Activated CD8-positive, alpha-beta memory T cell treated with anti-CD3 and anti-CD28 coated beads for 1 hour (primary cell): ENCODE measurements at regions not wholly inside any gene's neighbourhood (a gene's known extent, or its start where the extent isn't known, plus 50 kb on each side); places are given as distances from the start of the nearest gene placed in this dataset.

Experiments
- DNase-seq, 2 donors: peaks; one replicate each; pipeline ENCODE4 v3.0.0-alpha.2; 2020; ENCODE audit warnings: low read depth in 1 of 2; ENCODE audit errors: extremely low read depth in 1 of 2

- DNase-seq = no peak
These were observed 263.3 kb downstream of the SLITRK1 start for GRCh38 chr13:83618966-83619365.

DNA sequence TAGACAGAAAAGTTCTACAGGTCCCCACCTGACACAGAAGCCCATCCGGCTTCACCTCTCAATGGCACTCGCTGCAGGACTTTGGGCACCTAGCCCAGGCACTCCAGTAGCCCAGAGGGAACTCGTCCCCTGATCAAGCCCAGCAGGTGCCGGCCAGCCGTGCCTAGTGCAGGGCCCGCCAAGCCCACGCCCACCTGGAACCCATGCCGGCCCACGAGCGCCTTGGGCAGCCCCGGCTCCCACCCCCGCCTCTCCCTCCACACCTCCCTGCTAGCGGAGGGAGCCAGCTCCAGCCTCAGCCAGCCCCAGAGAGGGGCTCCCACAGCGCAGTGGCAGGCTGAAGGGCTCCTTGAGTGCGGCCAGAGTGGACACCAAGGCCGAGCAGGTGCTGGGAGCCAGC lies 268.8 kb downstream of the SLITRK1 start:
- no peak for DNase-seq

GRCh38 chr13:83601539-83601938 lies 280.7 kb downstream of the SLITRK1 start:
- DNase-seq = no peak

GRCh38 chr13:83592095-83592494 lies 290.2 kb downstream of the SLITRK1 start:
- no peak for DNase-seq

GRCh38 chr13:83589814-83590213 lies 292.5 kb downstream of the SLITRK1 start:
- DNase-seq = no peak

DNA sequence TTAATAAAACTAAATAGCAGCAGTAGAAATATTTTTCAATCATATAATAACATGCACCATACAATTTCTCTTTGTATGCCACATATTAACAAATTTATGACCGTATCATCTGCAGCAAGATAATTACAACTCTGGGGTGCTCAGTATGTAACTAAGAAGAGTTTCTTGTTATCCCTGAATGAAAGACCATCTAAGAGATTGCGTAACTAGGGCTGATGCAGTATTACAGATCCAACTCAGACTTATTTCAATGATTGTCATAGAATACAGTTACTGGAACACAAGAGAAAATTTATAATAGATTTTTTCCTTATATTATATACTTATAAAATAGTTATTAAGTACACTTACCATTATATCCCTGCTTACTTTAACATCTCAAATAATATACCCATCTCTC lies 305.1 kb downstream of the SLITRK1 start:
- DNase-seq = no peak

DNA sequence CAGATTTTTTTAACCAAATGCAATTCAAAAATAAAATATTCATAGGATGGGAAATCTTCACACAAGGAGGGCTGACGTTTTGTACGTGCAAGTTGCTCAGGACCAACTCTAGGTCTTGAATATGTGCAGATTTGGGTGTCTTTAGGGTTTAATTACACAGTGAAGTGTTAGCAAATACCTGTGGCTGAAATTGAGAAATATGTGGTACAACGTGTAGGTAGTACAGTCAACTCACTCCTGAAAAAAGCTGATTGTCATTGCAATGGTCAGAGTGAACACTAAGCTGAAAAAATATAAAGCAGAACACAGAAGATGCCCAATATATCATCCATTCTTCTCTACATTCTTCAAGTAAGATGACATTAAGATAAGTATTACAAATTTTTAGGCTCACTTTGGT lies 314.3 kb downstream of the SLITRK1 start:
- no peak for DNase-seq

DNA sequence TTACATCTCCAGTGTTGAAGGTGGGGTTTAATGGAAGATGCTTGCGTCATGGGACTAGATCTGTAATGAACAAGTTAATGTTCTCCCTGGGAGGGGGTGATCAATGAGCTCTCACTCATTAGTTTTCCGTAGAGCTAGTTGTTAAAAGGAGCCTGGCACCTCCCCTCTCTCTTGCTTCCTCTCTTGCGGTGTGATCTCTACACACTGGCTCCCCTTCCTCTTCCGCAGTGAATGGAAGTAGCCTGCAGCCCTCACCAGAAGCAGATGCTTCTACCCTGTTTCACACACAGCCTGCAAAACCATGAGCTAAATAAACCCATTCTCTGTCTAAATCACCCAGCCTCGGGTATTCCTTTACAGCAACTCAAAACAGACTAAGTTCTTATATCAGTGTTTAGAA lies 318.8 kb downstream of the SLITRK1 start:
- DNase-seq = no peak

- no peak for DNase-seq
These were observed 324.4 kb downstream of the SLITRK1 start for GRCh38 chr13:83557845-83558244.

DNA sequence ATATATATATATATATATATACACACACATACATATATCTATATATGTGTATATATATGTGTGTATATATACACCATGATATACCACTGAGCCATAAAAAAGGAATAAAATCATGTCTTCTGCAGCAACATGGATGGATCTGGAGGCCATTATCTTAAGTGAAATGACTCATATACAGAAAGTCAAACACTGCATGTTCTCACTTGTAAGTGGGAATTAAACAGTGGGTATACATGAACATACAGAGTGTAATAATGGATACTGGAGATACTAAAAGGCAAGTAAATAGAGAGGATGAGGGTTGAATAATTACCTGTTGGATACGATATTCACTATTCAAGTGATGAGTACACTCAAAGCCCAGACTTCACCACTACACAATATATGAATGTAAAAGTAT lies 332.6 kb downstream of the SLITRK1 start:
- DNase-seq = no peak

GRCh38 chr13:83547043-83547442 lies 335.2 kb downstream of the SLITRK1 start:
- no peak for DNase-seq

DNA sequence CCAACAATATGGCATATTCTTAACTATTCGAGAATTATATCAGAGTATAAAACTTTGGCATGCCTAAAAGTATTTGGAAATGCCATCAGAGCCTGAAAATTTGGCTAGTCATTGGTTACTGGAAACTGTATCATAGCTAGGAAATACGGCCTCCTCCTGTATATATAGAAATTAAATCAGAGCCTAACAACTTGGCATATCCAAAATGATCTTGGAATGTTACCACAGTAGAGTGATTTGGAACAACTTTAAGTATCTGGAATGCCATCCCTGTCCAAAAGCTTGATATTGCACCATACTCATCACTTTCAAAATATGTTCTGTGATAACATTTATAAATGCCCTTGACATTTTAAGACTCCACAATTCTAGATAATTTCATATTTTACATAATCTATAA lies 335.8 kb downstream of the SLITRK1 start:
- no peak for DNase-seq

DNA sequence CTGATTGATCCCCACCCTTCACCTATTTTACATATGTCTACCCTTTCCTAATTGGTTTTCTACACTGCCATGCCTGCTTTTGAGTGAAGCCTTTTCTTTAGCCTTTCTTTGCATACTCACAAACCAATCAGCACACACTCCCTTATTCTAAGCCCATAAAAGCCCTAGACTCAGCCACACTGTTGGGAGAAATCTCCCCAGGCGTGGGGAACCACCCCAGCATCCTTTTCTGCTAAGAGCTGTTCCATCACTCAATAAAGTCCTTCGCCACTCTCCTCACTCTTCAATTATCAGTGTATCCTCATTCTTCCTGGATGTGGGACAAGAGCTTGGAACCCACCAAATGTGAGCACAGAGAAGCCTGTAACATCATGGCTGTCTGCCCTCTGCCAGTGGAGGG lies 343.6 kb downstream of the SLITRK1 start:
- DNase-seq = no peak

DNA sequence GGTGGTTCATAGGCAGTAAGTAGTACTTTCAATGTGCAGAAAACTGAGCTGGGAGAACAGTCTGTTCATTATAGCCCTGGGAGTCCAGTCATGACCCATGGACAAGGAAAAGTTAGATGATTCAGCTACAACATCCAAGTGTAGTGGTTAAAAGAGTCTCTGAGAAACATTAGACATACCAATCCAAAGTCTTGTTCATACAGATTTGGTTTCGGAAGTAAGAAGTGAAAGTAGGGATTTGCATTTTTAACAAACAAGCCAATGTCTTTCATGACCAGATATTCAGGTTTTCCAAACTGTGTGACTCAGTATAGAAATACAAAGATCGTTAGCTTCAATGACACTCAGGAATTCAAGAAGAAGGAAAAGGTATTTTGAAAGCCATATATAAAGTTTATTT lies 345.3 kb downstream of the SLITRK1 start:
- no peak for DNase-seq

- no peak for DNase-seq
These were observed 346.1 kb downstream of the SLITRK1 start for GRCh38 chr13:83536153-83536552.

DNA sequence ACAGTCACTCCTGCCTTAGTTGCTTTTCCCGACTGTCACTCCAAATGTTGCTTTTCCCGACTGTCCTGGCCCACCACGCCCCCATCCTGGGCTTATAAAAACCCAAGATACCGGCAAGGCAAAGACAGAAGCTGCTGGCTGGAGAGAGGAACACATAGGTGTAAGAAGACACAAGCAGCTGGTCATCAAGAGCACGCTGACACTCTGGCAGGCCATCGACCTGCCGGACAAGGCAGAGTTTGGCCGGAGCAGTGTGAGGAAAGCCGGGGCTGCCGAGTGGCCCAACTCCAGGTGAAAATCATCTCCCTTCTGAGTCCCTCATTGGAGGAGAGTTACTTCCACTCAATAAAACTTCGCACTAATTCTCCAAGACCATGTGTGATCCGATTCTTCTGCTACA lies 349.5 kb downstream of the SLITRK1 start:
- no peak for DNase-seq

GRCh38 chr13:83531022-83531421 lies 351.3 kb downstream of the SLITRK1 start:
- DNase-seq = no peak

DNA sequence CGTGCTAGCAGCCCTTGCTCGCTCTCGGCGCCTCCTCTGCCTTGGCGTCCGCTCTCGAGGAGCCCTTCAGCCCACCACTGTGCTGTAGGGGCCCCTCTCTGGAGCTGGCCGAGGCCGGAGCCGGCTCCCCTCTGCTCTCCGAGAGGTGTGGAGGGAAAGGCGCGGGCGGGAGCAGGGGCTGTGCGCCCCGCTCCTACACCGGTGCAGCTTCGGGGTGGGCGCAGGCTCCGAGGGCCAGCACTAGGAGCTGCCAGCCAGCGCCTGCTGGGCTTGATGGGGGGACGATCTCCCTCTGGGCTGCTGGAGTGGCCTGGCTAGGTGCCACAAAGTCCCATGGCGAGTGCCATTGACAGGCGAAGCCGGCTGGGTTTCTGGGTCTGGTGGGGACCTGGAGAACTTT lies 365.5 kb downstream of the SLITRK1 start:
- no peak for DNase-seq

GRCh38 chr13:83515268-83516015 lies 366.8 kb downstream of the SLITRK1 start:
- DNase-seq = no peak

DNA sequence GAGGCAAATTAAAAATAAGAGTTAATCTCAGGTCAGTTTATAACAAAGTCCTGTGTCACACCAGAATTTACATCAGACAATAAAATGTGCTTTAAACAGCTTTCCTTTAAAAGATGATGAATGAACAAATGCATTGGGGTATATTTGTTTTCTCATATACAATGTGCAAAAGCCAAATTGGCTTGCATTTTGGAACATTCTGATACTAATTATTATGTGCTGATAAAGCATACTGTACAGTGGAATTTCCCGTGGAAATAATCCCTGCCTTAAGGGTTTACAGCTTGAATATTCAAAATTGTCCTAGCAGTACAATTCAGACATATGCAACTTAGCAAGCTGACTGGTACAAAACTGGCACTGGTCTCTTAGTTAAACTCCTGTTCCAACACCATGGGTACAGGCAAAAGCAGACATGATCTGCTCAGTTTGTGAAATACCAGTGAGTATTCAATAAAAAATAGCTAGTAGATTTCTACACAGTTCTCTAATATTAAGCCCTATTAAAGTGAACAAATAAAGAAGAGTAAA lies 373.4 kb downstream of the SLITRK1 start:
- DNase-seq = no peak

- no peak for DNase-seq
These were observed 378.9 kb downstream of the SLITRK1 start for GRCh38 chr13:83503424-83503823.

DNA sequence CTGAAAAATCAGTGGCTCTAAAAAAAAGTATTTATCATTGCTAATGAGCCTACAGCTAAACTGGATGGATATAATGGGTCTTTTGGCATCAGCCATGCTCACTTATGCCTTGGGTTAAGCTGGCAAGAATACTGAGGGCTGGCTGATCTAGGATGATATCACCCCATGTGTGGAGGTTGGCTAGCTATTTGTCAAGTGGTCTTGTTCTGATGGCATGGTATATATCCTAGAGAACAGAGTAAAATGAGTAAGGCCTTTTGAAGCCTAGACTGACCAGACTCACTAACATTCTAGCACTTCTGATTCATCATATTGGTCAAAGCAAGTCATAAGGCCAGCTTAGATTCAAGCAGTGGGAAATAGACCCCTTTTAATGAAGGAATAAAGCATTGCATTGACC lies 383.0 kb downstream of the SLITRK1 start:
- DNase-seq = no peak
